ENCODE measurements at regions not wholly inside any gene's neighbourhood (a gene's known extent, or its start where the extent isn't known, plus 50 kb on each side); places are given as distances from the start of the nearest gene placed in this dataset.

- WGBS (ENCODE audit: missing lambda C conversion rate), result 63% methylated on average over 2 of the region's 2 CpGs
- CTCF ChIA-PET, result no interaction called here
- no peak overlapping the region for H3K4me3 ChIP-seq
- DNase-seq (ENCODE audit: low read depth in 1 of 2, low spot score in 1 of 2) (no peak), ATAC-seq (no peak), FAIRE-seq (no peak)
- no peak overlapping the region for H3K27ac ChIP-seq
- no peak overlapping the region for H3K4me2 ChIP-seq
- H3K4me1 ChIP-seq, result no peaks in the 10 kb centered on the region
- TF ChIP-seq MAFK (IDR thresholded peaks at IDR 0.05; ENCODE audit: partially characterized antibody) (peak; percentile 86), CHD4 (IDR thresholded peaks at IDR 0.05; ENCODE audit: borderline replicate concordance) (no peak)
- H3K9me3 ChIP-seq, result no peaks in the 10 kb centered on the region
- POLR2A ChIA-PET, result no interaction called here
Observed at GRCh38 chr2:193222454-193222853, 1027.7 kb upstream of the TMEFF2 start.

- no peak overlapping the region for H3K4me3 ChIP-seq
- no peak for FAIRE-seq
- TF ChIP-seq MAZ (IDR thresholded peaks at IDR 0.05; ENCODE audit: borderline replicate concordance, low read depth, low read length) (no peak), SREBF2 (IDR thresholded peaks at IDR 0.05) (no peak), TP53 (CRISPR knock-in tag; IDR thresholded peaks at IDR 0.05) (no peak), FOXS1 (CRISPR knock-in tag; IDR thresholded peaks at IDR 0.05) (no peak), MAFK (IDR thresholded peaks at IDR 0.05; ENCODE audit: partially characterized antibody) (no peak), RCOR1 (IDR thresholded peaks at IDR 0.05; ENCODE audit: low read depth, low read length) (no peak), CBX2 (IDR thresholded peaks at IDR 0.05; ENCODE audit: borderline replicate concordance, low read depth) (no peak)
- ATAC-seq, result no peak
- DNase-seq (ENCODE audit: low read depth in 1 of 2, low spot score in 1 of 2), result no peak
- ChIA-PET POLR2A (no interaction called here), CTCF (no interaction called here)
- H3K9me3 ChIP-seq, result no peaks in the 10 kb centered on the region
- H3K4me2 ChIP-seq, result no peak overlapping the region
- no peaks in the 10 kb centered on the region for H3K4me1 ChIP-seq
- H3K27ac ChIP-seq, result no peak overlapping the region
Observed at GRCh38 chr2:193219413-193219812, 1024.7 kb upstream of the TMEFF2 start.

GRCh38 chr2:193201583-193201982 lies 1006.9 kb upstream of the TMEFF2 start:
- H3K4me1 ChIP-seq, result no peaks in the 10 kb centered on the region
- DNase-seq (ENCODE audit: low read depth in 1 of 2, low spot score in 1 of 2) (no peak), FAIRE-seq (no peak), ATAC-seq (no peak)
- H3K4me2 ChIP-seq, result no peak overlapping the region
- ChIA-PET POLR2A (no interaction called here), CTCF (no interaction called here)
- H3K27ac ChIP-seq, result no peak overlapping the region
- H3K4me3 ChIP-seq, result no peak overlapping the region
- no peak for TF ChIP-seq BCL3 (IDR thresholded peaks at IDR 0.05)
- no peak for TF ChIP-seq USF2 (IDR thresholded peaks at IDR 0.05)
- no peak for TF ChIP-seq ZC3H11A (IDR thresholded peaks at IDR 0.05)
- TF ChIP-seq PBX3 (IDR thresholded peaks at IDR 0.05), result no peak
- no peak for TF ChIP-seq NR3C1 (IDR thresholded peaks at IDR 0.05)
- H3K9me3 ChIP-seq, result no peaks in the 10 kb centered on the region
- WGBS (ENCODE audit: missing lambda C conversion rate), result 51% methylated on average over 2 of the region's 2 CpGs

- POLR2A ChIA-PET, result no interaction called here
- DNase-seq (ENCODE audit: low read depth in 1 of 2, low spot score in 1 of 2) (no peak), ATAC-seq (no peak)
Observed at GRCh38 chr2:193199322-193199721, 1004.6 kb upstream of the TMEFF2 start.

More at GRCh38 chr2:193199322-193199721, 1004.6 kb upstream of the TMEFF2 start:
- FAIRE-seq, result no peak
- H3K4me2 ChIP-seq, result no peak overlapping the region
- no peaks in the 10 kb centered on the region for H3K9me3 ChIP-seq
- no peak overlapping the region for H3K27ac ChIP-seq
- TF ChIP-seq TFCP2L1 (CRISPR knock-in tag; IDR thresholded peaks at IDR 0.05) (no peak), TP53 (CRISPR knock-in tag; IDR thresholded peaks at IDR 0.05) (no peak), GATA3 (IDR thresholded peaks at IDR 0.05; ENCODE audit: borderline replicate concordance) (no peak), ZC3H11A (IDR thresholded peaks at IDR 0.05) (no peak), RAD21 (conservative IDR thresholded peaks at IDR 0.05 in 1 of 2, IDR thresholded peaks at IDR 0.05 in 1 of 2) (no peak), CEBPB (IDR thresholded peaks at IDR 0.05) (no peak), ATOH8 (CRISPR knock-in tag; IDR thresholded peaks at IDR 0.05; ENCODE audit: low read depth) (no peak), MAX (IDR thresholded peaks at IDR 0.05) (no peak)
- CTCF ChIA-PET, result no interaction called here
- H3K4me3 ChIP-seq, result no peak overlapping the region
- WGBS (ENCODE audit: missing lambda C conversion rate), result 76% methylated on average over 2 of the region's 2 CpGs
- no peaks in the 10 kb centered on the region for H3K4me1 ChIP-seq
